HCT116 (cell line): ENCODE measurements at regions not wholly inside any gene's neighbourhood (a gene's known extent, or its start where the extent isn't known, plus 50 kb on each side); places are given as distances from the start of the nearest gene placed in this dataset.

Experiments used
- ATAC-seq: fragments of 200-7000 bp; cut with Tn5 transposase; 2 replicates; pipeline ENCODE4 v1.9.1; 2020; ENCODE audit warnings: mild to moderate bottlenecking, moderate library complexity
- BruUV-seq: library from RNA; stranded (reverse); fragments of 400-500 nt; replicated peaks from 2 replicates; lab custom pipeline; 2021; lab: Mats Ljungman, UMichigan
- CTCF ChIA-PET: fragments of 300-600 bp; sonication (Branson Sonifier 250); formaldehyde crosslinking; loops from one replicate; lab custom pipeline; 2021; ENCODE audit warnings: antibody characterized with exemption; lab: Charles Lee
- POLR2A ChIA-PET: fragments of 300-600, 350-600 bp; sonication (Branson Sonifier 250); formaldehyde crosslinking; loops from one replicate; lab custom pipeline; 2021; ENCODE audit warnings: antibody characterized with exemption; lab: Charles Lee
- RAD21 ChIA-PET, 2 experiments: fragments of 300-600 bp; sonication (Branson Sonifier 250); formaldehyde crosslinking; loops; one replicate each; lab custom pipeline; 2023; ENCODE audit warnings: low total read pairs in 2 of 2; ENCODE audit not compliant: uncharacterized antibody in 2 of 2, unreplicated experiment in 2 of 2, low non-redundant PET in 1 of 2; lab: Charles Lee
- DNase-seq: peaks from one replicate; pipeline ENCODE4 v3.0.0-alpha.2; 2010; ENCODE audit warnings: low read depth, low spot score
- H2AFZ ChIP-seq: fragments of 200-600 bp; shearing (Covaris generic), sonication (generic); 2 replicates; pipeline ENCODE4 v1.6.1; 2017; ENCODE audit warnings: low read depth, mixed run types, mixed read lengths, antibody characterized with exemption, low read length; ENCODE audit not compliant: poor library complexity, severe bottlenecking
- H3K27ac ChIP-seq: 2 replicates; pipeline ENCODE4 v1.5.1; 2012; ENCODE audit warnings: low read depth, low read length
- H3K27me3 ChIP-seq: fragments of 200-600 bp; sonication (generic); 2 replicates; pipeline ENCODE4 v1.6.1; 2016; ENCODE audit warnings: mixed run types, low read length, mixed read lengths; ENCODE audit not compliant: insufficient read depth
- H3K36me3 ChIP-seq, 2 experiments: fragments of 200-500 bp in 1 of 2; fragments of 200-600 bp in 1 of 2; sonication (Bioruptor generic) in 1 of 2; sonication (generic) in 1 of 2; 2 replicates each; pipeline versions ENCODE4 v1.5.1 to v1.6.1; 2014 to 2016; ENCODE audit warnings: low read length in 2 of 2, inconsistent platforms in 1 of 2, mixed read lengths in 1 of 2, mixed run types in 1 of 2; ENCODE audit not compliant: insufficient read depth in 2 of 2, control insufficient read depth in 1 of 2
- H3K4me1 ChIP-seq, 2 experiments: fragments of 200-600 bp in 1 of 2; sonication (generic) in 1 of 2; 2 replicates each; pipeline versions ENCODE4 v1.5.1 to v1.6.1; 2012 to 2017; ENCODE audit warnings: low read length in 2 of 2, inconsistent platforms in 1 of 2, mild to moderate bottlenecking in 1 of 2, mixed read lengths in 1 of 2, mixed run types in 1 of 2, moderate library complexity in 1 of 2; ENCODE audit not compliant: insufficient read depth in 2 of 2, control insufficient read depth in 1 of 2
- H3K4me2 ChIP-seq: fragments of 200-600 bp; sonication (generic); 2 replicates; pipeline ENCODE4 v1.6.1; 2017; ENCODE audit warnings: mixed run types, low read length, mixed read lengths
- H3K4me3 ChIP-seq, 2 experiments: fragments of 200-600 bp in 1 of 2; sonication (generic) in 1 of 2; replicated peaks in 1 of 2; 2 replicates each; pipeline ENCODE4 v1.5.1; 2011 to 2016; ENCODE audit warnings: low read length in 2 of 2, control low read depth in 1 of 2, low read depth in 1 of 2, mild to moderate bottlenecking in 1 of 2, mixed read lengths in 1 of 2, mixed run types in 1 of 2
- H3K79me2 ChIP-seq: fragments of 200-600 bp; sonication (generic); 2 replicates; pipeline ENCODE4 v1.6.1; 2017; ENCODE audit warnings: mild to moderate bottlenecking, mixed run types, low read length, moderate library complexity, mixed read lengths; ENCODE audit not compliant: insufficient read depth
- H3K9ac ChIP-seq: fragments of 200-600 bp; sonication (generic); 2 replicates; pipeline ENCODE4 v1.6.1; 2016; ENCODE audit warnings: low read length, mixed read lengths
- H3K9me2 ChIP-seq: fragments of 200-600 bp; sonication (generic), shearing (Covaris generic); 2 replicates; pipeline ENCODE4 v1.6.1; 2017; ENCODE audit warnings: mixed run types, mild to moderate bottlenecking, moderate library complexity; ENCODE audit not compliant: insufficient read depth
- H3K9me3 ChIP-seq, 2 experiments: fragments of 200-500 bp in 1 of 2; fragments of 200-600 bp in 1 of 2; sonication (Bioruptor generic) in 1 of 2; sonication (generic) in 1 of 2; 2 replicates each; pipeline ENCODE4 v1.6.1; 2014 to 2017; ENCODE audit warnings: low read length in 2 of 2, mixed read lengths in 2 of 2, inconsistent platforms in 1 of 2, low read depth in 1 of 2, mild to moderate bottlenecking in 1 of 2, mixed run types in 1 of 2, moderate library complexity in 1 of 2; ENCODE audit not compliant: control insufficient read depth in 1 of 2, insufficient read depth in 1 of 2
- H4K20me1 ChIP-seq: fragments of 200-600 bp; sonication (generic), shearing (Covaris generic); 2 replicates; pipeline ENCODE4 v1.6.1; 2017; ENCODE audit warnings: mixed run types, mild to moderate bottlenecking, moderate library complexity; ENCODE audit not compliant: insufficient read depth
- CBX3 ChIP-seq: IDR thresholded peaks from 2 replicates; pipeline ENCODE4 v1.6.1; 2012; ENCODE audit warnings: low read depth
- CEBPB ChIP-seq: IDR thresholded peaks from 2 replicates; pipeline ENCODE4 v1.6.1; 2012; ENCODE audit warnings: low read depth
- EZH2 ChIP-seq: fragments of 200-600 bp; sonication (generic); IDR thresholded peaks from 2 replicates; pipeline ENCODE4 v1.6.1; 2017; ENCODE audit warnings: antibody characterized with exemption, mixed run types
- FOSL1 ChIP-seq: IDR thresholded peaks from 2 replicates; pipeline ENCODE4 v1.6.1; 2012; ENCODE audit warnings: low read depth
- POLR2AphosphoS5 ChIP-seq: IDR thresholded peaks from 2 replicates; pipeline ENCODE4 v1.6.1; 2011; ENCODE audit warnings: mild to moderate bottlenecking, low read depth, low read length, moderate library complexity
- RAD21 ChIP-seq: IDR thresholded peaks from 2 replicates; pipeline ENCODE4 v1.6.1; 2012; ENCODE audit warnings: low read depth, mild to moderate bottlenecking
- SIN3A ChIP-seq: IDR thresholded peaks from 2 replicates; pipeline ENCODE4 v1.6.1; 2012; ENCODE audit warnings: low read depth
- YY1 ChIP-seq: IDR thresholded peaks from 2 replicates; pipeline ENCODE4 v1.6.1; 2011; ENCODE audit warnings: low read length, low read depth, moderate library complexity, mild to moderate bottlenecking; ENCODE audit not compliant: insufficient replicate concordance; ENCODE audit errors: extremely low read depth
- ZNF274 ChIP-seq: fragments of 200-500 bp; sonication (Bioruptor generic); IDR thresholded peaks from 2 replicates; pipeline ENCODE4 v1.6.1; 2014; ENCODE audit warnings: mild to moderate bottlenecking, low read depth, low read length, inconsistent platforms
- intact Hi-C: fragments of 100-400 bp; cut with micrococcal nuclease; formaldehyde crosslinking; loops from 2 replicates; pipeline ENCODE4 v1.10.0; 2022
- TF ChIP-seq, protein P1 (sequence below), 3 experiments: fragments of 200-600 bp in 1 of 3; sonication (generic) in 1 of 3; IDR thresholded peaks in 2 of 3; conservative IDR thresholded peaks in 1 of 3; 2 replicates each; pipeline ENCODE4 v1.5.1; 2012 to 2017; ENCODE audit warnings: low read depth in 2 of 3, low read length in 2 of 3, antibody characterized with exemption in 1 of 3, borderline replicate concordance in 1 of 3, control low read depth in 1 of 3, mild to moderate bottlenecking in 1 of 3, mixed read lengths in 1 of 3, mixed run types in 1 of 3, moderate library complexity in 1 of 3; ENCODE audit not compliant: insufficient read depth in 1 of 3
- TF ChIP-seq, protein P2 (sequence below): IDR thresholded peaks from 2 replicates; pipeline ENCODE4 v1.6.1; 2012
- TF ChIP-seq, protein P3 (sequence below): IDR thresholded peaks from 2 replicates; pipeline ENCODE4 v1.6.1; 2011; ENCODE audit warnings: mild to moderate bottlenecking, low read length, moderate library complexity; ENCODE audit not compliant: insufficient replicate concordance; ENCODE audit errors: extremely low read depth

DNA sequence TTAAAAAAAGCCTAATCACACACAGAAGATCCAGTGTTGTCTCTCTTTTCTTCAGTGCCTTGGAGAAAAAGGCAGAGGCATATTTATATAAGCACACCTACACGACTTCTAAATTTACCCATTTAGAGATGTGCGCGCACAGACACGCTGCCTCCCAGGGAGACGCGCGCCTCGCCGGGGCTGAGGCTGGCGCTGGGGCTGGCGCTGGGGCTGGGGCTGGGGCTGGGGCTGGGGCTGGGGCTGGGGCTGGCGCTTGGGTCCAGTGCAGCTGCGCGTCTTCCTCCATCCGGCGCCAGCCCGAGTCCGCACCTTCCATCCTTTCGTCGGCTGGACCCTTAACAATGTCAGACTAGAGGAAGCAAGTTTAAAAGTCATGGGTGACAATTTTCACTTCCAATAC is 118.4 kb upstream of the ARID2 start:
- TF ChIP-seq CEBPB (no peak), RAD21 (no peak), POLR2AphosphoS5 (no peak), ZNF274 (no peak), EZH2 (no peak), YY1 (no peak), SIN3A (no peak), FOSL1 (no peak), CBX3 (no peak)
- TF ChIP-seq, protein P1, sequence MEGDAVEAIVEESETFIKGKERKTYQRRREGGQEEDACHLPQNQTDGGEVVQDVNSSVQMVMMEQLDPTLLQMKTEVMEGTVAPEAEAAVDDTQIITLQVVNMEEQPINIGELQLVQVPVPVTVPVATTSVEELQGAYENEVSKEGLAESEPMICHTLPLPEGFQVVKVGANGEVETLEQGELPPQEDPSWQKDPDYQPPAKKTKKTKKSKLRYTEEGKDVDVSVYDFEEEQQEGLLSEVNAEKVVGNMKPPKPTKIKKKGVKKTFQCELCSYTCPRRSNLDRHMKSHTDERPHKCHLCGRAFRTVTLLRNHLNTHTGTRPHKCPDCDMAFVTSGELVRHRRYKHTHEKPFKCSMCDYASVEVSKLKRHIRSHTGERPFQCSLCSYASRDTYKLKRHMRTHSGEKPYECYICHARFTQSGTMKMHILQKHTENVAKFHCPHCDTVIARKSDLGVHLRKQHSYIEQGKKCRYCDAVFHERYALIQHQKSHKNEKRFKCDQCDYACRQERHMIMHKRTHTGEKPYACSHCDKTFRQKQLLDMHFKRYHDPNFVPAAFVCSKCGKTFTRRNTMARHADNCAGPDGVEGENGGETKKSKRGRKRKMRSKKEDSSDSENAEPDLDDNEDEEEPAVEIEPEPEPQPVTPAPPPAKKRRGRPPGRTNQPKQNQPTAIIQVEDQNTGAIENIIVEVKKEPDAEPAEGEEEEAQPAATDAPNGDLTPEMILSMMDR (IDR thresholded peaks at IDR 0.05 in 2 of 3, conservative IDR thresholded peaks at IDR 0.05 in 1 of 3; ENCODE audit: borderline replicate concordance in 1 of 3, insufficient read depth in 1 of 3, low read depth in 2 of 3, low read length in 2 of 3): no peak
- TF ChIP-seq, protein P2, sequence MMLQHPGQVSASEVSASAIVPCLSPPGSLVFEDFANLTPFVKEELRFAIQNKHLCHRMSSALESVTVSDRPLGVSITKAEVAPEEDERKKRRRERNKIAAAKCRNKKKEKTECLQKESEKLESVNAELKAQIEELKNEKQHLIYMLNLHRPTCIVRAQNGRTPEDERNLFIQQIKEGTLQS: no peak
- TF ChIP-seq, protein P3, sequence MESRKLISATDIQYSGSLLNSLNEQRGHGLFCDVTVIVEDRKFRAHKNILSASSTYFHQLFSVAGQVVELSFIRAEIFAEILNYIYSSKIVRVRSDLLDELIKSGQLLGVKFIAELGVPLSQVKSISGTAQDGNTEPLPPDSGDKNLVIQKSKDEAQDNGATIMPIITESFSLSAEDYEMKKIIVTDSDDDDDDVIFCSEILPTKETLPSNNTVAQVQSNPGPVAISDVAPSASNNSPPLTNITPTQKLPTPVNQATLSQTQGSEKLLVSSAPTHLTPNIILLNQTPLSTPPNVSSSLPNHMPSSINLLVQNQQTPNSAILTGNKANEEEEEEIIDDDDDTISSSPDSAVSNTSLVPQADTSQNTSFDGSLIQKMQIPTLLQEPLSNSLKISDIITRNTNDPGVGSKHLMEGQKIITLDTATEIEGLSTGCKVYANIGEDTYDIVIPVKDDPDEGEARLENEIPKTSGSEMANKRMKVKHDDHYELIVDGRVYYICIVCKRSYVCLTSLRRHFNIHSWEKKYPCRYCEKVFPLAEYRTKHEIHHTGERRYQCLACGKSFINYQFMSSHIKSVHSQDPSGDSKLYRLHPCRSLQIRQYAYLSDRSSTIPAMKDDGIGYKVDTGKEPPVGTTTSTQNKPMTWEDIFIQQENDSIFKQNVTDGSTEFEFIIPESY: no peak

More for the DNA sequence above, 118.4 kb upstream of the ARID2 start:
- no peaks in the 10 kb centered on the region for H3K79me2 ChIP-seq
- no peak overlapping the region for H3K27ac ChIP-seq
- H4K20me1 ChIP-seq: no peaks in the 10 kb centered on the region
- no peak overlapping the region for H2AFZ ChIP-seq
- no peak overlapping the region for H3K9ac ChIP-seq
- H3K27me3 ChIP-seq: no peaks in the 10 kb centered on the region
- H3K36me3 ChIP-seq: no peaks in the 10 kb centered on the region
- BruUV-seq: no TSS peak
- no peaks in the 10 kb centered on the region for H3K4me1 ChIP-seq
- intact Hi-C loops: no loop called here
- H3K4me2 ChIP-seq: no peak overlapping the region
- DNase-seq (no peak), ATAC-seq (no peak)
- H3K4me3 ChIP-seq: no peak overlapping the region
- no peaks in the 10 kb centered on the region for H3K9me3 ChIP-seq
- no peaks in the 10 kb centered on the region for H3K9me2 ChIP-seq
- ChIA-PET RAD21 (no interaction called here), POLR2A (no interaction called here), CTCF (no interaction called here)
